Adrenal gland (tissue), 9 donors: ENCODE measurements at regions not wholly inside any gene's neighbourhood (a gene's known extent, or its start where the extent isn't known, plus 50 kb on each side); places are given as distances from the start of the nearest gene placed in this dataset.

Source experiments
- DNase-seq, 7 donors: peaks; one replicate each; pipeline ENCODE4 v3.0.0-alpha.2; 2019 to 2020
- H3K27ac ChIP-seq, 5 donors: fragments of 200-600 bp; sonication (generic) in 4 of 5; 1 replicate in 3 of 5; 2 replicates in 2 of 5; pipeline versions ENCODE4 v1.5.1 to v1.8.0; 2016 to 2020; ENCODE audit warnings: mild to moderate bottlenecking in 1 of 5
- H3K27me3 ChIP-seq: fragments of 200-600 bp; 2 replicates; pipeline ENCODE4 v1.8.0; 2021
- H3K36me3 ChIP-seq, 2 donors: fragments of 200-600 bp; replicated peaks in 1 of 2; 1 replicate in 1 of 2; 2 replicates in 1 of 2; pipeline versions ENCODE4 v1.5.1 to v1.8.0; 2018 to 2022
- H3K4me1 ChIP-seq, 2 donors: fragments of 200-600 bp; replicated peaks in 1 of 2; 1 replicate in 1 of 2; 2 replicates in 1 of 2; pipeline versions ENCODE4 v1.5.1 to v1.8.0; 2018 to 2021
- H3K4me3 ChIP-seq, 4 donors: fragments of 200-600 bp; sonication (generic) in 3 of 4; one replicate each; pipeline ENCODE4 v1.5.1; 2016 to 2018
- H3K9me3 ChIP-seq, 3 donors: fragments of 200-600 bp; sonication (generic) in 1 of 3; replicated peaks in 1 of 3; 1 replicate in 2 of 3; 2 replicates in 1 of 3; pipeline versions ENCODE4 v1.5.1 to v1.8.0; 2016 to 2021
- POLR2A ChIP-seq, 2 donors: fragments of 450-650 bp; IDR thresholded peaks; one replicate each; pipeline ENCODE4 v1.6.1; 2017; ENCODE audit warnings: antibody characterized with exemption in 2 of 2, mild to moderate bottlenecking in 2 of 2, moderate library complexity in 1 of 2
- WGBS, 4 donors: extraction: QIAGEN DNeasy Blood & Tissue Kit in 2 of 4; methylation state at CpG; one replicate each; pipeline versions ENCODE4 v1.1.5 to v1.1.7; 2013 to 2017; 5-methylcytosine and 5-hydroxymethylcytosine counted together
- intact Hi-C, 2 donors: fragments of 100-400 bp; cut with DNase I; formaldehyde crosslinking; loops; one replicate each; pipeline versions ENCODE4 v1.14.1 to v1.15.0; 2022 to 2023
- TF ChIP-seq, protein P1 (sequence below), 6 experiments: fragments of 450-650 bp in 4 of 6; fragments of 200-600 bp in 2 of 6; sonication (generic) in 1 of 6; IDR thresholded peaks; 1 replicate in 5 of 6; 2 replicates in 1 of 6; pipeline versions ENCODE4 v1.5.1 to v1.8.0; 2016 to 2021; ENCODE audit warnings: antibody characterized with exemption in 6 of 6, mild to moderate bottlenecking in 2 of 6, moderate library complexity in 1 of 6
- donor health status: healthy with polysubstance abuse.
- donor health status: Bipolar disorder and iron deficiency.
- donor health status: DM: yes; HTN: yes; CAD: no.
- donor health status: DM: no; HTN: no; CAD: no.
- donor health status: DM: no; HTN: no; CAD: no.

DNA sequence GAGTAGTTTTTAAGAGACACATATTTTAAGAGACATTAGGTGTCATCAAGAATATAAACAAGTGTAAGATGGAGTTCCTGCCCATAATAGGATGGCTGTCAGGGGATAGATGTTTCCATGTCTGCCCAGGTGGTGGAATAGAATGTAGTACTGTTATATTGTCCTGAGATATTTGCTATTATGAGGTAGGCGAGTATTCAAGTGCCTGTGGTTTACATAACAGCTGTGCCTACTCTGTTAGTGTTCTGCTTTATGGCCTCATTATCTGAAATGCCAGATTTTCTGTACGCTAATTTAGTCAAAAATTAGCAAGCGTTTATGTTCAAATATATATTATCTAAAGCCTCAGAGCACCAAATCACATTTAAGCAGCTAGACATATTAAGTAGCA lies 360.2 kb upstream of the ROPN1 start:
- no peaks in the 10 kb centered on the region for H3K9me3 ChIP-seq
- intact Hi-C loops, result loop anchor here (5.0 kb wide), 2 partner anchors 115 to 205 kb away; no protein-coding TSS in a partner anchor
- H3K27ac ChIP-seq, result no peak overlapping the region
- 92 to 99% (median 95%) methylated on average over 3 of the region's 3 CpGs for WGBS, 4 donors
- no peak overlapping the region for H3K4me3 ChIP-seq
- DNase-seq, result no peak
- H3K36me3 ChIP-seq, result no peaks in the 10 kb centered on the region
- no peaks in the 10 kb centered on the region for H3K4me1 ChIP-seq
- H3K27me3 ChIP-seq, result no peaks in the 10 kb centered on the region
- TF ChIP-seq, protein P1, sequence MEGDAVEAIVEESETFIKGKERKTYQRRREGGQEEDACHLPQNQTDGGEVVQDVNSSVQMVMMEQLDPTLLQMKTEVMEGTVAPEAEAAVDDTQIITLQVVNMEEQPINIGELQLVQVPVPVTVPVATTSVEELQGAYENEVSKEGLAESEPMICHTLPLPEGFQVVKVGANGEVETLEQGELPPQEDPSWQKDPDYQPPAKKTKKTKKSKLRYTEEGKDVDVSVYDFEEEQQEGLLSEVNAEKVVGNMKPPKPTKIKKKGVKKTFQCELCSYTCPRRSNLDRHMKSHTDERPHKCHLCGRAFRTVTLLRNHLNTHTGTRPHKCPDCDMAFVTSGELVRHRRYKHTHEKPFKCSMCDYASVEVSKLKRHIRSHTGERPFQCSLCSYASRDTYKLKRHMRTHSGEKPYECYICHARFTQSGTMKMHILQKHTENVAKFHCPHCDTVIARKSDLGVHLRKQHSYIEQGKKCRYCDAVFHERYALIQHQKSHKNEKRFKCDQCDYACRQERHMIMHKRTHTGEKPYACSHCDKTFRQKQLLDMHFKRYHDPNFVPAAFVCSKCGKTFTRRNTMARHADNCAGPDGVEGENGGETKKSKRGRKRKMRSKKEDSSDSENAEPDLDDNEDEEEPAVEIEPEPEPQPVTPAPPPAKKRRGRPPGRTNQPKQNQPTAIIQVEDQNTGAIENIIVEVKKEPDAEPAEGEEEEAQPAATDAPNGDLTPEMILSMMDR (IDR thresholded peaks at IDR 0.05), result no peak
- no peak for TF ChIP-seq POLR2A (IDR thresholded peaks at IDR 0.05)

DNA sequence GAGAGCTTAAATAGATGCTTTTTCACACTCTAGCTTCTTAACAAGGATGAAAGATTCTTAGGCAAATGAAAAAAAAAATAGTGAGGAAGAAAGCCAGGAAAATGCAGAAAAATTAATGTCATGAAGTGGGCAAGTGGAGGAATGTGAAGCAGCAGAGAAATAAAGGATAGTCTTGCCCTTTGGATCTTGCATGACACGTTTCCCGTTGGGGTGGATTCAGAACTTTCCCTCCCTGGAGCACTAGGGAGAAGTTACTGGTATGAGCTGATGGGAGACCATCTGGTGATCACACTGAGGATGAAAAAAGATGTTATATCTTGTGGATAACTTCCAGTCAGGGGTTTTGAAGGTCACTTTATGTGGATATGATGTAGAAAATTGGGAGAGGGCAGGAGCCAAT lies 361.8 kb upstream of the ROPN1 start:
- Histone ChIP-seq H3K27me3 (no peaks in the 10 kb centered on the region), H3K4me1 (no peaks in the 10 kb centered on the region), H3K27ac (no peak overlapping the region), H3K4me3 (no peak overlapping the region), H3K36me3 (no peaks in the 10 kb centered on the region), H3K9me3 (no peaks in the 10 kb centered on the region)
- intact Hi-C loops, result loop anchor here (5.0 kb wide), 2 partner anchors 114 to 204 kb away; no protein-coding TSS in a partner anchor
- WGBS, 4 donors, result 79 to 85% (median 79%) methylated on average over 2 of the region's 2 CpGs
- DNase-seq, result no peak
- TF ChIP-seq, protein P1 (IDR thresholded peaks at IDR 0.05), result no peak
- no peak for TF ChIP-seq POLR2A (IDR thresholded peaks at IDR 0.05)

DNA sequence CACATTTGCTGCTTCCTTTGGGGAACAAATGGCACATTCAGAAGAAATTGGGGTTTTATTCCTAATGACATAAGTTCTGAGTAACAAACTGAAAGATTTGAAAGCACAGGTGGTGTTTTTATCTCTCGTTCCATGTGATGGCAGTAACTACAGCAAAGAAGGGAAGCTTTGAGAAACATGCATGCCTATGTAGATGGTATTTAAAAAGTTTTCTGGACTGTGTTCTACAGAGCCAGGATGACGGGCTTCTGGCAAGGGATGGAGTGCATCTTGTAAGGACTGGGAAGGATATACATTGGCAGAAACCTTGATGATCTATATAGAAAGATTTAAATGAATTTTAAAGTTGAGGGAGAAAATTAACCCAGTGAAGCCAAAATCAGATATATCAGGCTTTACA lies 362.2 kb upstream of the ROPN1 start:
- H3K36me3 ChIP-seq, result no peaks in the 10 kb centered on the region
- H3K27me3 ChIP-seq, result no peaks in the 10 kb centered on the region
- H3K4me3 ChIP-seq, result no peak overlapping the region
- no peaks in the 10 kb centered on the region for H3K4me1 ChIP-seq
- intact Hi-C loops, result loop anchor here (5.0 kb wide), 2 partner anchors 113 to 203 kb away; no protein-coding TSS in a partner anchor
- TF ChIP-seq, protein P1 (IDR thresholded peaks at IDR 0.05), result no peak
- no peak for TF ChIP-seq POLR2A (IDR thresholded peaks at IDR 0.05)
- 88 to 96% (median 94%) methylated on average over 2 of the region's 2 CpGs for WGBS, 4 donors
- H3K9me3 ChIP-seq, result no peaks in the 10 kb centered on the region
- H3K27ac ChIP-seq, result no peak overlapping the region
- no peak for DNase-seq

DNA sequence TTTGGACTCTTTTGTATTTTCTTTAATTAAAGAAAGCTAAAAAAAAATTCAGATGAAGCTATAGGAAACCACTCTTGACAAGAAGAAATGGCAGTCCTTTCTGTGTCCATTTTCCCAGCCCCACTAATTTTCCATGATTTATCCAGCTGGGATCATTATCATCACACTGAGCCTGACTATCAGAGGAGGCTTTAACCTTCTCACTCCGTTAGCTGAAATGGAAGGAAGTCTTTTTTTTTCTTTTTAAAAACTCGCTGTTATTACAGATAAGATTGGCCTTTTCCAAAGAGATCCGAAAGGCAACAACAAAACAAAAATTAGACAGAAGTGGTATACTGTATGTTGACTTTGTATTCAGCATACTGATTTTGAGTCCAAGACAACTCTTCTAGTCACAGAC lies 366.2 kb upstream of the ROPN1 start:
- Histone ChIP-seq H3K27me3 (no peaks in the 10 kb centered on the region), H3K4me3 (no peak overlapping the region), H3K4me1 (peaks cover 0 to under 1% of the 10 kb centered on the region in 2 donors), H3K27ac (no peak overlapping the region), H3K9me3 (no peaks in the 10 kb centered on the region), H3K36me3 (no peaks in the 10 kb centered on the region)
- no peak for TF ChIP-seq POLR2A (IDR thresholded peaks at IDR 0.05)
- TF ChIP-seq, protein P1 (IDR thresholded peaks at IDR 0.05), result no peak
- intact Hi-C loops, result no loop called here
- WGBS, 4 donors, result 82 to 89% (median 86%) methylated on average over 3 of the region's 3 CpGs
- DNase-seq, result no peak
